ENCODE measurements at regions not wholly inside any gene's neighbourhood (a gene's known extent, or its start where the extent isn't known, plus 50 kb on each side); places are given as distances from the start of the nearest gene placed in this dataset.

- no peak overlapping the region for H2AFZ ChIP-seq (ENCODE audit: low read depth, low read length, poor library complexity, severe bottlenecking)
- BruUV-seq (replicated peaks), result no TSS peak
- H3K9ac ChIP-seq (ENCODE audit: low read length), result no peak overlapping the region
- RAD21 ChIA-PET (ENCODE audit: low non-redundant PET in 1 of 2, low total read pairs in 2 of 2, uncharacterized antibody in 2 of 2, unreplicated experiment in 2 of 2), result no interaction called here
- CTCF ChIA-PET, result no interaction called here
- intact Hi-C loops (cut with micrococcal nuclease), result no loop called here
- no peaks in the 10 kb centered on the region for H3K36me3 ChIP-seq (ENCODE audit: control insufficient read depth in 1 of 2, insufficient read depth in 2 of 2, low read length in 2 of 2)
- TF ChIP-seq ELF1 (IDR thresholded peaks at IDR 0.05; ENCODE audit: borderline replicate concordance, low read depth) (no peak), SP1 (IDR thresholded peaks at IDR 0.05; ENCODE audit: low read depth) (no peak), FOSL1 (IDR thresholded peaks at IDR 0.05; ENCODE audit: low read depth) (no peak), CEBPB (IDR thresholded peaks at IDR 0.05; ENCODE audit: low read depth) (no peak), YY1 (IDR thresholded peaks at IDR 0.05; ENCODE audit: extremely low read depth, insufficient replicate concordance, low read depth, low read length) (no peak), JUND (IDR thresholded peaks at IDR 0.05) (no peak), ZNF274 (IDR thresholded peaks at IDR 0.05; ENCODE audit: low read depth, low read length) (no peak), CBX3 (IDR thresholded peaks at IDR 0.05; ENCODE audit: low read depth) (no peak), ZBTB33 (IDR thresholded peaks at IDR 0.05; ENCODE audit: extremely low read depth, insufficient replicate concordance, low read length) (no peak), SIN3A (IDR thresholded peaks at IDR 0.05; ENCODE audit: low read depth) (no peak), EZH2 (IDR thresholded peaks at IDR 0.05) (no peak), ZFX (IDR thresholded peaks at IDR 0.05) (no peak)
- TF ChIP-seq, protein P1, sequence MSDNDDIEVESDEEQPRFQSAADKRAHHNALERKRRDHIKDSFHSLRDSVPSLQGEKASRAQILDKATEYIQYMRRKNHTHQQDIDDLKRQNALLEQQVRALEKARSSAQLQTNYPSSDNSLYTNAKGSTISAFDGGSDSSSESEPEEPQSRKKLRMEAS (IDR thresholded peaks at IDR 0.05), result no peak
- TF ChIP-seq, protein P2, sequence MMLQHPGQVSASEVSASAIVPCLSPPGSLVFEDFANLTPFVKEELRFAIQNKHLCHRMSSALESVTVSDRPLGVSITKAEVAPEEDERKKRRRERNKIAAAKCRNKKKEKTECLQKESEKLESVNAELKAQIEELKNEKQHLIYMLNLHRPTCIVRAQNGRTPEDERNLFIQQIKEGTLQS (IDR thresholded peaks at IDR 0.05), result no peak
- no peaks in the 10 kb centered on the region for H3K79me2 ChIP-seq (ENCODE audit: insufficient read depth, low read length)
- H3K9me2 ChIP-seq (ENCODE audit: insufficient read depth), result no peaks in the 10 kb centered on the region
- no peak overlapping the region for H3K27ac ChIP-seq (ENCODE audit: low read depth, low read length)
- H3K9me3 ChIP-seq (ENCODE audit: control insufficient read depth in 1 of 2, insufficient read depth in 1 of 2, low read depth in 1 of 2, low read length in 2 of 2), result peaks cover 0 to 3% of the 10 kb centered on the region in 2 experiments; a peak in 1 of 4 replicates
- H4K20me1 ChIP-seq (ENCODE audit: insufficient read depth), result no peaks in the 10 kb centered on the region
- no peaks in the 10 kb centered on the region for H3K27me3 ChIP-seq (ENCODE audit: insufficient read depth, low read length)
- ATAC-seq (no peak), DNase-seq (ENCODE audit: low read depth, low spot score) (no peak)
- H3K4me2 ChIP-seq (ENCODE audit: low read length), result no peak overlapping the region
- POLR2A ChIA-PET, result no interaction called here
- H3K4me3 ChIP-seq (replicated peaks in 1 of 2; ENCODE audit: low read depth in 1 of 2, low read length in 2 of 2), result no peak overlapping the region
- H3K4me1 ChIP-seq (ENCODE audit: control insufficient read depth in 1 of 2, insufficient read depth in 2 of 2, low read length in 2 of 2), result no peaks in the 10 kb centered on the region
Observed at GRCh38 chr22:48054596-48054995, 1292.1 kb downstream of the TBC1D22A start.
